PC-9 (cell line): ENCODE measurements at regions not wholly inside any gene's neighbourhood (a gene's known extent, or its start where the extent isn't known, plus 50 kb on each side); places are given as distances from the start of the nearest gene placed in this dataset.

Experiments
- BruUV-seq: library from RNA; stranded (reverse); fragments of 400-500 nt; replicated peaks from 2 replicates; lab custom pipeline; 2021; lab: Mats Ljungman, UMichigan
- CTCF ChIA-PET: fragments of 300-600 bp; sonication (Branson Sonifier 250); formaldehyde crosslinking; loops from one replicate; lab custom pipeline; 2022; ENCODE audit warnings: antibody characterized with exemption; lab: Charles Lee
- POLR2A ChIA-PET: fragments of 300-600 bp; sonication (Branson Sonifier 250); formaldehyde crosslinking; loops from one replicate; lab custom pipeline; 2022; ENCODE audit warnings: antibody characterized with exemption; ENCODE audit not compliant: unreplicated experiment; lab: Charles Lee
- DNase-seq, 2 experiments: peaks; one replicate each; pipeline versions ENCODE4 v3.0.0 to v3.0.0-alpha.2; 2015 to 2022; ENCODE audit warnings: mixed read lengths in 1 of 2
- H2AFZ ChIP-seq: fragments of 200-600 bp; sonication (generic); 2 replicates; pipeline ENCODE4 v1.8.1; 2017; ENCODE audit warnings: antibody characterized with exemption
- H3F3A ChIP-seq: fragments of 200-600 bp; sonication (generic); 2 replicates; pipeline ENCODE4 v1.8.1; 2017; ENCODE audit warnings: antibody characterized with exemption, mild to moderate bottlenecking, low read depth; ENCODE audit not compliant: insufficient read depth
- H3K27ac ChIP-seq: fragments of 200-600 bp; sonication (generic); 2 replicates; pipeline ENCODE4 v1.6.1; 2016; ENCODE audit warnings: mixed run types
- H3K27me3 ChIP-seq: fragments of 200-600 bp; sonication (generic); 2 replicates; pipeline ENCODE4 v1.6.1; 2016; ENCODE audit warnings: low read depth, mixed run types; ENCODE audit not compliant: insufficient read depth
- H3K36me3 ChIP-seq: fragments of 200-600 bp; sonication (generic); 2 replicates; pipeline ENCODE4 v1.6.1; 2016; ENCODE audit warnings: low read depth, mixed run types
- H3K4me1 ChIP-seq: fragments of 200-600 bp; sonication (generic); replicated peaks from 2 replicates; pipeline ENCODE4 v1.6.1; 2016; ENCODE audit warnings: mixed run types; ENCODE audit not compliant: insufficient read depth
- H3K4me2 ChIP-seq: fragments of 200-600 bp; sonication (generic); 2 replicates; pipeline ENCODE4 v1.6.1; 2017; ENCODE audit warnings: mixed run types
- H3K4me3 ChIP-seq: fragments of 200-600 bp; sonication (generic); 2 replicates; pipeline ENCODE4 v1.6.1; 2016; ENCODE audit warnings: mixed run types
- H3K79me2 ChIP-seq: fragments of 200-600 bp; sonication (generic); 2 replicates; pipeline ENCODE4 v1.6.1; 2017; ENCODE audit warnings: low read depth, mixed run types
- H3K9me2 ChIP-seq: fragments of 200-600 bp; sonication (generic); 2 replicates; pipeline ENCODE4 v1.8.1; 2017; ENCODE audit warnings: mild to moderate bottlenecking; ENCODE audit not compliant: insufficient read depth
- H3K9me3 ChIP-seq: fragments of 200-600 bp; sonication (generic); 2 replicates; pipeline ENCODE4 v1.8.1; 2016; ENCODE audit warnings: low read depth; ENCODE audit not compliant: insufficient read depth
- H4K20me1 ChIP-seq: fragments of 200-600 bp; sonication (generic); 2 replicates; pipeline ENCODE4 v1.8.1; 2017; ENCODE audit not compliant: insufficient read depth
- CTCF ChIP-seq: fragments of 200-600 bp; sonication (generic); conservative IDR thresholded peaks from 2 replicates; pipeline ENCODE4 v1.6.1; 2017; ENCODE audit warnings: mixed run types, antibody characterized with exemption, mild to moderate bottlenecking, moderate library complexity
- EZH2 ChIP-seq: fragments of 200-600 bp; sonication (generic); IDR thresholded peaks from 2 replicates; pipeline ENCODE4 v1.8.0; 2017; ENCODE audit warnings: antibody characterized with exemption, low read depth
- intact Hi-C: fragments of 100-400 bp; cut with micrococcal nuclease; formaldehyde crosslinking; loops from one replicate; pipeline ENCODE4 v1.10.0; 2022; ENCODE audit not compliant: unreplicated experiment

GRCh38 chr7:35418716-35419390, 165.0 kb upstream of the TBX20 start:
- TF ChIP-seq EZH2 (no peak), CTCF (no peak)
- no peaks in the 10 kb centered on the region for H3K9me2 ChIP-seq
- no peaks in the 10 kb centered on the region for H3F3A ChIP-seq
- no TSS peak for BruUV-seq
- H3K4me2 ChIP-seq: no peak overlapping the region
- no peak overlapping the region for H3K4me3 ChIP-seq
- no peaks in the 10 kb centered on the region for H4K20me1 ChIP-seq
- no peak overlapping the region for H2AFZ ChIP-seq
- no peaks in the 10 kb centered on the region for H3K36me3 ChIP-seq
- ChIA-PET CTCF (no interaction called here), POLR2A (no interaction called here)
- H3K9me3 ChIP-seq: no peaks in the 10 kb centered on the region
- no peaks in the 10 kb centered on the region for H3K27me3 ChIP-seq
- no peak for DNase-seq
- H3K79me2 ChIP-seq: no peaks in the 10 kb centered on the region
- H3K27ac ChIP-seq: no peak overlapping the region
- intact Hi-C loops: no loop called here
- no peaks in the 10 kb centered on the region for H3K4me1 ChIP-seq

DNA sequence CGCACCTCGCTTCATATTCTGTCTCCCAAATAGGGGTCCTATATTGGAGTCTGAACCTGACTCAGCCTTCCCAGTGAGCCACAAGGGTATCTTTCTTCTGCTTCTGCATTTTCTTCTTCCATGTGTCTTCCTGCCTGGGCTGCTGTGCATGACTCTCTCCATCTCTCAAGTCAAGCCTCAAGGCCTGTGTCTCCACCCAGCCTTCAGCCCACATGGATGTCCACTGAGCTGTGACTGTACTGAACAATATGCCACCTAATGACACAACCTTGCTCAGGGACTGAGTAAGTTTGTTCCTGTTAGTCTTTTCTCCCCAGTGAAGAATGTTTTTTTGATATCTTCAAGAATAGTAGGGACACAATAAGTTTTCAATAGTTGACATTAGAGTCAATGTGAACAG, 162.7 kb upstream of the TBX20 start:
- intact Hi-C loops: no loop called here
- ChIA-PET CTCF (no interaction called here), POLR2A (no interaction called here)
- Histone ChIP-seq H3K9me3 (no peaks in the 10 kb centered on the region), H3K9me2 (no peaks in the 10 kb centered on the region), H3K4me3 (no peak overlapping the region), H3K79me2 (no peaks in the 10 kb centered on the region), H3K27me3 (no peaks in the 10 kb centered on the region), H2AFZ (no peak overlapping the region), H3K36me3 (no peaks in the 10 kb centered on the region), H3F3A (no peaks in the 10 kb centered on the region), H3K27ac (no peak overlapping the region), H3K4me2 (no peak overlapping the region), H4K20me1 (no peaks in the 10 kb centered on the region), H3K4me1 (no peaks in the 10 kb centered on the region)
- TF ChIP-seq CTCF (no peak), EZH2 (no peak)
- no peak for DNase-seq
- no TSS peak for BruUV-seq

GRCh38 chr7:35415411-35415822, 161.5 kb upstream of the TBX20 start:
- no peaks in the 10 kb centered on the region for H3K36me3 ChIP-seq
- POLR2A ChIA-PET: interaction anchor here (0.6 kb wide), 1 partner anchor 475 kb away, joined by 3 read pairs; no protein-coding TSS in a partner anchor
- H2AFZ ChIP-seq: no peak overlapping the region
- H3F3A ChIP-seq: no peaks in the 10 kb centered on the region
- intact Hi-C loops: no loop called here
- no peak overlapping the region for H3K4me2 ChIP-seq
- H3K27ac ChIP-seq: no peak overlapping the region
- CTCF ChIA-PET: no interaction called here
- DNase-seq: no peak
- no peaks in the 10 kb centered on the region for H3K9me2 ChIP-seq
- H3K9me3 ChIP-seq: no peaks in the 10 kb centered on the region
- BruUV-seq: no TSS peak
- H3K4me1 ChIP-seq: no peaks in the 10 kb centered on the region
- TF ChIP-seq CTCF: no peak
- TF ChIP-seq EZH2: no peak
- no peaks in the 10 kb centered on the region for H3K79me2 ChIP-seq
- H3K4me3 ChIP-seq: no peak overlapping the region
- no peaks in the 10 kb centered on the region for H3K27me3 ChIP-seq
- no peaks in the 10 kb centered on the region for H4K20me1 ChIP-seq
